Retinal pigment epithelial cell (primary cell): ENCODE measurements at regions not wholly inside any gene's neighbourhood (a gene's known extent, or its start where the extent isn't known, plus 50 kb on each side); places are given as distances from the start of the nearest gene placed in this dataset.

Source experiments
- DNase-seq: peaks from one replicate; pipeline ENCODE4 v3.0.0-alpha.2; 2010; ENCODE audit warnings: low read depth
- H3K4me3 ChIP-seq: 2 replicates; pipeline ENCODE4 v1.5.1; 2011; ENCODE audit warnings: mild to moderate bottlenecking, low read length, control low read depth, moderate library complexity
- TF ChIP-seq, protein P1 (sequence below): conservative IDR thresholded peaks from 2 replicates; pipeline ENCODE4 v1.5.1; 2011; ENCODE audit warnings: low read depth, low read length, control low read depth, inconsistent platforms

GRCh38 chr2:235230821-235231601, 262.8 kb upstream of the AGAP1 start:
- peak; percentile 87 for DNase-seq
- TF ChIP-seq, protein P1, sequence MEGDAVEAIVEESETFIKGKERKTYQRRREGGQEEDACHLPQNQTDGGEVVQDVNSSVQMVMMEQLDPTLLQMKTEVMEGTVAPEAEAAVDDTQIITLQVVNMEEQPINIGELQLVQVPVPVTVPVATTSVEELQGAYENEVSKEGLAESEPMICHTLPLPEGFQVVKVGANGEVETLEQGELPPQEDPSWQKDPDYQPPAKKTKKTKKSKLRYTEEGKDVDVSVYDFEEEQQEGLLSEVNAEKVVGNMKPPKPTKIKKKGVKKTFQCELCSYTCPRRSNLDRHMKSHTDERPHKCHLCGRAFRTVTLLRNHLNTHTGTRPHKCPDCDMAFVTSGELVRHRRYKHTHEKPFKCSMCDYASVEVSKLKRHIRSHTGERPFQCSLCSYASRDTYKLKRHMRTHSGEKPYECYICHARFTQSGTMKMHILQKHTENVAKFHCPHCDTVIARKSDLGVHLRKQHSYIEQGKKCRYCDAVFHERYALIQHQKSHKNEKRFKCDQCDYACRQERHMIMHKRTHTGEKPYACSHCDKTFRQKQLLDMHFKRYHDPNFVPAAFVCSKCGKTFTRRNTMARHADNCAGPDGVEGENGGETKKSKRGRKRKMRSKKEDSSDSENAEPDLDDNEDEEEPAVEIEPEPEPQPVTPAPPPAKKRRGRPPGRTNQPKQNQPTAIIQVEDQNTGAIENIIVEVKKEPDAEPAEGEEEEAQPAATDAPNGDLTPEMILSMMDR = no peak
- H3K4me3 ChIP-seq = no peak overlapping the region

- H3K4me3 ChIP-seq = no peak overlapping the region
- TF ChIP-seq, protein P1 = no peak
- DNase-seq = peak; percentile 2
These were observed 261.1 kb upstream of the AGAP1 start for GRCh38 chr2:235232449-235233433.

DNA sequence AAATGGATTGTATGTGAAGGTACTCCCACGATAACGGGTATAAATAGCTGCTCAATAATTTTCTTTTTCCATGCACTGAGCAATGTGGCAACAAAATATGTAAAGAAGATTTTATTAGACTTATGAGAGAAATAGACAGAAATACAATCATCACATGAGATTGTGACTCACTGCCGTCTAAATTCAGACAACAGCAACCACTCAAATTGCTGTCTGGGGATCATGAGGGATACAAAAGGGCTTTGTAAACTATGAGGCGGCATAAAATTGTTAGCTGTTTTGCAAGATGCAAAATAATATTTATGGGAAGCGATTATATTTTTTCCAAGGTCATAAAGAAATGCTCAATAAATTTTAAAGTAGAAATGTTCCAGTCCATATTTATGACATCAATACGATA, 259.1 kb upstream of the AGAP1 start:
- H3K4me3 ChIP-seq = no peak overlapping the region
- TF ChIP-seq, protein P1 = no peak
- DNase-seq = peak; percentile 79

DNA sequence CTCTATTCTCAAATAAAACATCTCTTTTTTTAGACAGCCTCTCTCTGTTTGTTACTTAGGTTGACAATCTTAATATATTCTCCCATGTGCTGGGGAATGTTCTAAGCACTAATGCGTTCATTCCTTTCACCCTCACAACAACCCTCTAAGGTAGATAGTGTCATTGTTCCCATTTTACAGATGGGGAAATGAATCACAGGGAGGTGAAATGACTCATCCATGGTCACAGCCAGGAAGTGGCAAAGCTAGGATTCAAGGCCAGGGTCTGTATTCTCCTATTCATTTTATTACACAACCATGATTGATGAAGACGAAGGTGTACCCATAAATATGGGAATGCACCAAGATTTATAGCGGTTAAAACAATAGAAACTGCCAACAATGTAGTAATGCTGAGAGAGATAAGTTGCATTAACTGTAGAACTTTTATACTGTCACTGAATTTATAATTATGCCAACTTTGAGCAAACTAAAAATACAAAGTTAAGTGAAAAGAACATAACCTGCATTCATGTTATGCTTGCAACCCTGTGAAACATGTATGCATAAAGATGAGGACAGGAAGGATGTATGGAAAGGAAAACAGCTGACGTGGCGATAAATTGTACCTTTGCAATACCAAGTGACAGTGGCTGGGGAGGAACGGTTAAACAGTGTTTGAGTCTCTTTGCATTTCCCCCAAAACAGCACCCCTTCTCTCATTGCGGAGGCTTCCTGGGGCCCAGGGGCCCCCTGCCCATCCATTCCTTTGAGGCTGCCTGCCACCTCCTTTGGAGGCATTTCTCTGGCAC, 257.7 kb upstream of the AGAP1 start:
- no peak overlapping the region for H3K4me3 ChIP-seq
- TF ChIP-seq, protein P1 = no peak
- no peak for DNase-seq

- TF ChIP-seq, protein P1 = no peak
- DNase-seq = peak; percentile 75
- no peak overlapping the region for H3K4me3 ChIP-seq
These were observed 255.3 kb upstream of the AGAP1 start for GRCh38 chr2:235238537-235238936.

DNA sequence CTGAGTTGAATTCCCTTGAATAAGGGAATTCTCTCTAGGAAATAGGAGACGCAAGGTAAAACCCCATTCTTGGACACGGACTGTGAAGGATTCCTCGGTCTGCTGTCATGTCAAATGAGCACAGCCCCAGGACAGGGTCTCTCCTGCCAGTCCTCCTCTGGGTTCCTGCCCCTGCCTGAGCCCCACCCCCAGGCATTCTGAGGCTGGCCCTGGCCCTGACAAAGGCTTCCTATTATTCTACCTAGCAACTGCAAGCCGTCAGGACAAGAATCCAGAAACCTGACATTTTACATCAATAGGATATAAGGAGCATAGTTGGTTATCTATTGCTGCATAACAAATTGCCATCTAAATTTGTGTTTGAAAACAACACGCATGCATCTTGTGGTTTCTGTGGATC, 253.3 kb upstream of the AGAP1 start:
- TF ChIP-seq, protein P1 = no peak
- no peak overlapping the region for H3K4me3 ChIP-seq
- DNase-seq = no peak
